GF-D8 (cell line): ENCODE measurements at regions not wholly inside any gene's neighbourhood (a gene's known extent, or its start where the extent isn't known, plus 50 kb on each side); places are given as distances from the start of the nearest gene placed in this dataset.

Source experiments
- DNase-seq: peaks from one replicate; lab custom pipeline; 2025; lab: John Stamatoyannopoulos, UW

- DNase-seq: no peak
Measured at GRCh38 chr3:82287562-82287961, 526.1 kb upstream of the GBE1 start.

GRCh38 chr3:82281205-82281604, 519.8 kb upstream of the GBE1 start:
- DNase-seq: no peak

- DNase-seq: no peak
Measured at GRCh38 chr3:82276992-82277391, 515.5 kb upstream of the GBE1 start.

- no peak for DNase-seq
Measured at GRCh38 chr3:82274897-82275296, 513.5 kb upstream of the GBE1 start.

GRCh38 chr3:82265747-82266146, 504.3 kb upstream of the GBE1 start:
- DNase-seq: no peak

GRCh38 chr3:82262193-82262592, 500.7 kb upstream of the GBE1 start:
- DNase-seq: no peak

GRCh38 chr3:82261637-82262036, 500.2 kb upstream of the GBE1 start:
- no peak for DNase-seq

- no peak for DNase-seq
Measured at GRCh38 chr3:82261013-82261412, 499.6 kb upstream of the GBE1 start.

- DNase-seq: no peak
Measured at GRCh38 chr3:82259994-82260393, 498.5 kb upstream of the GBE1 start.

- DNase-seq: no peak
Measured at GRCh38 chr3:82240322-82240721, 478.9 kb upstream of the GBE1 start.

GRCh38 chr3:82236257-82236656, 474.8 kb upstream of the GBE1 start:
- no peak for DNase-seq

- no peak for DNase-seq
Measured at GRCh38 chr3:82229397-82229796, 468.0 kb upstream of the GBE1 start.

GRCh38 chr3:82224661-82225060, 463.2 kb upstream of the GBE1 start:
- no peak for DNase-seq

- no peak for DNase-seq
Measured at GRCh38 chr3:82222401-82222800, 461.0 kb upstream of the GBE1 start.

GRCh38 chr3:82217571-82217970, 456.1 kb upstream of the GBE1 start:
- DNase-seq: no peak

- no peak for DNase-seq
Measured at GRCh38 chr3:82208002-82208710, 446.7 kb upstream of the GBE1 start.

GRCh38 chr3:82202269-82202668, 440.8 kb upstream of the GBE1 start:
- DNase-seq: no peak

- DNase-seq: no peak
Measured at GRCh38 chr3:82201316-82201715, 439.9 kb upstream of the GBE1 start.

- no peak for DNase-seq
Measured at GRCh38 chr3:82198009-82198408, 436.6 kb upstream of the GBE1 start.

GRCh38 chr3:82196645-82197044, 435.2 kb upstream of the GBE1 start:
- DNase-seq: no peak

- DNase-seq: no peak
Measured at GRCh38 chr3:82194870-82195269, 433.4 kb upstream of the GBE1 start.

GRCh38 chr3:82186017-82186416, 424.6 kb upstream of the GBE1 start:
- no peak for DNase-seq

GRCh38 chr3:82179291-82179690, 417.8 kb upstream of the GBE1 start:
- DNase-seq: no peak

- DNase-seq: no peak
Measured at GRCh38 chr3:82178291-82178690, 416.8 kb upstream of the GBE1 start.

- DNase-seq: no peak
Measured at GRCh38 chr3:82177774-82178173, 416.3 kb upstream of the GBE1 start.
